ENCODE measurements at regions not wholly inside any gene's neighbourhood (a gene's known extent, or its start where the extent isn't known, plus 50 kb on each side); places are given as distances from the start of the nearest gene placed in this dataset.
A peak's percentile ranks its signal among the peaks of the same experiment; 100 is the strongest.
"Not testable (repeated sequence)": the region's sequence is repeated elsewhere in the genome, so short reads cannot be mapped to it uniquely, and the experiment has no call there.

DNA sequence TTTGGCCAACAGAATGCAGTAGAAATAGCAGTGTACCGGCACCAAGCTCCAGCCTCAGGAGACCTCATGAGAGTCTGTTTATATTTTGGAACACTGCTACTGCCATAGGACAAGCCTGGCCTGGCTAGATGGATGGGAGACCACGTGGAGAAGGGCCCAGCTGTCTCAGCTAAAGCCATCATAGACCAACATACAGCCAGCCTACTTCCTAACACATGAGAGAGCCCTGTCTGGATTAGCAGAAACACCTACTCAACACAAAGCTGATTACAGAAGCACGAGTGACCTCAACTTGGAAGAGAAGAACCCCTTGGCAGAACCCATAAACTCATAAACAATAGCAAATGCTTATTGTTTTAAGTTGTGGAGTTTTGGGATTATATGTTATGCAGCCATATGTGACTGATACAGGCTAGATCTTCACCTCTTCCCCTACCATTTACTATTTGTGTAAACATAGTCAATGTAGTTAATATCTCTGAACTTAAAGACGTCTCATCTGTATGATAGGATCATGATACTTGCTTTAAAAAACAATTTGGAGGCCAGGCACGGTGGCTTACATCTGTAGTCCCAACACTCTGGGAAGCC lies 199.4 kb upstream of the ZNF217 start:
- Histone ChIP-seq H3K4me1 (no peaks in the 10 kb centered on the region), H3K27me3 (no peaks in the 10 kb centered on the region), H3K36me3 (no peaks in the 10 kb centered on the region), H3K9me3 (no peaks in the 10 kb centered on the region), H3K27ac (no peak overlapping the region), H3K4me3 (no peak overlapping the region)
- TF ChIP-seq POLR2AphosphoS5 (IDR thresholded peaks at IDR 0.05; ENCODE audit: insufficient read depth in 1 of 2, low read depth in 1 of 2), result no peak
- TF ChIP-seq CTCF (IDR thresholded peaks at IDR 0.05), result no peak
- TF ChIP-seq POLR2A (IDR thresholded peaks at IDR 0.05), result no peak
- intact Hi-C loops (cut with DNase I), result no loop called here
- no peak for DNase-seq (ENCODE audit: extremely low spot score in 2 of 2)

GRCh38 chr20:53789989-53790675 lies 196.5 kb upstream of the ZNF217 start:
- no peaks in the 10 kb centered on the region for H3K9me3 ChIP-seq
- H3K27ac ChIP-seq, result no peak overlapping the region
- peaks cover 8% of the 10 kb centered on the region for H3K4me1 ChIP-seq
- intact Hi-C loops (cut with DNase I), result no loop called here
- H3K36me3 ChIP-seq, result no peaks in the 10 kb centered on the region
- H3K4me3 ChIP-seq, result no peak overlapping the region
- no peaks in the 10 kb centered on the region for H3K27me3 ChIP-seq
- no peak for DNase-seq (ENCODE audit: extremely low spot score in 2 of 2)
- TF ChIP-seq CTCF (IDR thresholded peaks at IDR 0.05), result no peak

DNA sequence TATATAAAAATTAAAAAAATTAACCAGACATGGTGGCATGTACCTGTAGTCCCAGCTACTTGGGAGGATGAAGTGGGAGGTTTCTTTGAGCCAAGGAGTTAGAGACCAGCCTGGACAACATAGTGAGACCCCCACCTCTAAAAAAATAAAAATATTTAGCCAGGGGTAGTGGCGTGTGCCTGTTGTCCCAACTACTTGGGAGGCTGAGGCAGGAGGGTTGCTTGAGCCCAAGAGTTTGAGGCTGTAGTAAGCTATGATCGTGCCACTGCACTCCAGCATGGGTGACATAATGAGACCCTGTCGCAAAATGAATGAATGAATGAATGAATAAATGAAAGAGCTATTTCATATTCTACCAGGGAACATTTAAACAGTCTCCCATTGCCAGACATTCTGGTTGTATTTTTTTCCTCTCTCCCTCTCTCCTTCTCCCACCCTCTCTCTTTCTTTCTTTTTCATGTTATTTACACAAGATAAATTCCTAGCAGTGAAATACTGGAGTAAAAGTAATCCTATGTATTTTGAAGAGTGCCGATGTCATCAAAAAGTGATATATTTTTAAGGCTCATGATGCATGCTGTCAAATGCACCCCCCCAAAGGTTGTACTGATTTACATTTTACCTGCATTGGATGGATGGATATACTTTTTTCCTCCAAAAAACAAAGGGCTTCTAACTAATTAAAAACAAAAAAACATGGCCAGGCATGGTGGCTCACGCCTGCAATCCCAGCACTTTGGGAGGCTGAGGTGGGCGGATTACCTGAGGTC lies 194.8 kb upstream of the ZNF217 start:
- DNase-seq (ENCODE audit: extremely low spot score in 2 of 2), result no peak
- no peaks in the 10 kb centered on the region for H3K9me3 ChIP-seq
- no peak overlapping the region for H3K27ac ChIP-seq
- no peaks in the 10 kb centered on the region for H3K27me3 ChIP-seq
- peaks cover 8% of the 10 kb centered on the region for H3K4me1 ChIP-seq
- H3K36me3 ChIP-seq, result no peaks in the 10 kb centered on the region
- no peak overlapping the region for H3K4me3 ChIP-seq
- intact Hi-C loops (cut with DNase I), result loop anchor here (1.0 kb wide), 1 partner anchor 20 kb away; no protein-coding TSS in a partner anchor
- TF ChIP-seq POLR2A (IDR thresholded peaks at IDR 0.05), result no peak
- TF ChIP-seq CTCF (IDR thresholded peaks at IDR 0.05), result no peak
- TF ChIP-seq POLR2AphosphoS5 (IDR thresholded peaks at IDR 0.05; ENCODE audit: insufficient read depth in 1 of 2, low read depth in 1 of 2), result no peak

- H3K36me3 ChIP-seq; H3K27me3 ChIP-seq; H3K4me1 ChIP-seq; H3K9me3 ChIP-seq; H3K4me3 ChIP-seq; DNase-seq (ENCODE audit: extremely low spot score in 2 of 2); intact Hi-C loops (cut with DNase I): not testable (repeated sequence)
- peak overlapping the region; percentile 40 for H3K27ac ChIP-seq
Measured at GRCh38 chr20:53787491-53787931, 193.9 kb upstream of the ZNF217 start.

DNA sequence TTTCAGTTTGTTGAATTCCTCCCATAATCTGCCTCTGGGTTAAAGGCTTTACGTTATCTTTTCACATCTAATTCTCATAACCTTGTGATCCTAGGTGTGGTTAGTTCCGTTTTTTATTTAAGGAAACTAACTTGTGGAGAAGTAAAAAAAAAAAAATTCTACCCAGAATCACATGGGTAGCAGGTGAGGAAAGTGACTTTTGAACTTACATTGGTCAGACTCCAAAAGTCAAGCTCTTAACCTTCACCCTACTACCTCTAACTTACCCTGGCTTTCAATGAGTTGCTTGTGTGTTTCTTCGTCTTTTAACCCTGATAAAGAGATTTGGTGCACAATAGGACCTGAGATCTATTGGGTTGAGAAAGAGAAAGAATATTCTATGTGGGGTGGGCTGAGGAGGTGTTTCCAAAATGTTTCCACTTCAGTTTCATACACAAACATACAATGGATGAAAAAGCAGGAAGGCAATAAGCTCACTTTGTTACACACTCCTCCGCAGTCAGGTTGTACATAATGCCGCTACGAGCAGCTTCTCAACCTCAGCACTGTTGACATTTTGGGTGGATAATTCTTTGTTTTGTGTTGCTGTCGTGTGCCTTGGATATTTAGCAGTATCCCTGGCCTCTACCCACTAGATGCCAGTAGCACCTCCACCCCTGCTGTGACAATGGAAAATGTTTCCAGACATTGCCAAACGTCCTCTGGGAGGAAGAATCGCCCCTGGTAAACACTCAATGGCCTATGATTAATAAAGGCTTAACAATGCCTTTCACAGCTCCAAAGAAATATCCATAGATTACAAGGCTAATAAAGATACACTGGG lies 193.0 kb upstream of the ZNF217 start:
- DNase-seq (ENCODE audit: extremely low spot score in 2 of 2), result no peak
- Histone ChIP-seq H3K27ac (peak overlapping the region; percentile 40), H3K4me1 (peaks cover 8% of the 10 kb centered on the region), H3K9me3 (no peaks in the 10 kb centered on the region), H3K36me3 (no peaks in the 10 kb centered on the region), H3K27me3 (no peaks in the 10 kb centered on the region), H3K4me3 (no peak overlapping the region)
- intact Hi-C loops (cut with DNase I), result no loop called here
- TF ChIP-seq POLR2A (IDR thresholded peaks at IDR 0.05), result no peak
- TF ChIP-seq CTCF (IDR thresholded peaks at IDR 0.05), result no peak
- TF ChIP-seq POLR2AphosphoS5 (IDR thresholded peaks at IDR 0.05; ENCODE audit: insufficient read depth in 1 of 2, low read depth in 1 of 2), result no peak

Measured in vagina (tissue), 2 donors.